ENCODE measurements at regions not wholly inside any gene's neighbourhood (a gene's known extent, or its start where the extent isn't known, plus 50 kb on each side); places are given as distances from the start of the nearest gene placed in this dataset.

DNA sequence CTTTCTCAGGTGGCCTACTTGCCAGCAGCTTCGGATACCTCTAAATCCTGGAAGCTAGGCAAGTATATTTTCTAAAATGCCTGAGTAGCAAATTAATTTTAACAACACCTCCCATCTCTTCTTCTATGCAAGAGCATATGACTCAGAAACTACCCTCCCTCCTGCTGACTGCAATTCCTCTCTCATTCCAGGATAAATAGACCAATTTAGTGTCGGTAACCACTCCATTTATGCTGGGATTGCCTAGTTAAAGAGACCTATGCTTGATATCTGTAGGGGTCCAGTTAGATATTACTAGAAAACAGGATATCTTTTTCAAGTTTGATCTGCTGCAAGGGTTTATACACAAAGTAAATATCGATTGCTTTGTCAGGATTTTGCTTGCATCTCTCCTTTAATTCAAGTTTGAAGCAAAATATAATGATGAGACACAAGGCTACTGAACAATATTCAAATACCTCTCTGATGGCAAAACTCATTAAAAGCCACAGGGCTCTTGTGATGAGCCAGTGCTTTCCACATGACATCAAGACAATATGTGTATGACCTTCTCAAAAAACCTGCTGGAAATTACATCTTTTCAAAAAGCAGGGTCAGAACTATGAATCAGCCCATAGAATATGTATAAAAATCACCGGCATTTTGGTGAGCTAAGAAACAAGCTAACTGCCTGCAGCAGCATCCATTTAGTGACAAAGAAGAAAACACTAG is 491.6 kb upstream of the NECTIN3 start:
- no peak for DNase-seq (ENCODE audit: low spot score)
- no peaks in the 10 kb centered on the region for H3K9me2 ChIP-seq (replicated peaks; ENCODE audit: insufficient read depth)
- H3K36me3 ChIP-seq (replicated peaks; ENCODE audit: insufficient read depth, low read depth) = no peaks in the 10 kb centered on the region
- no peak overlapping the region for H3K27ac ChIP-seq
- H3K27me3 ChIP-seq = no peaks in the 10 kb centered on the region
- H3K4me3 ChIP-seq = no peak overlapping the region
- no peak overlapping the region for H2AFZ ChIP-seq
- H3K79me2 ChIP-seq = no peaks in the 10 kb centered on the region
- TF ChIP-seq, protein P1, sequence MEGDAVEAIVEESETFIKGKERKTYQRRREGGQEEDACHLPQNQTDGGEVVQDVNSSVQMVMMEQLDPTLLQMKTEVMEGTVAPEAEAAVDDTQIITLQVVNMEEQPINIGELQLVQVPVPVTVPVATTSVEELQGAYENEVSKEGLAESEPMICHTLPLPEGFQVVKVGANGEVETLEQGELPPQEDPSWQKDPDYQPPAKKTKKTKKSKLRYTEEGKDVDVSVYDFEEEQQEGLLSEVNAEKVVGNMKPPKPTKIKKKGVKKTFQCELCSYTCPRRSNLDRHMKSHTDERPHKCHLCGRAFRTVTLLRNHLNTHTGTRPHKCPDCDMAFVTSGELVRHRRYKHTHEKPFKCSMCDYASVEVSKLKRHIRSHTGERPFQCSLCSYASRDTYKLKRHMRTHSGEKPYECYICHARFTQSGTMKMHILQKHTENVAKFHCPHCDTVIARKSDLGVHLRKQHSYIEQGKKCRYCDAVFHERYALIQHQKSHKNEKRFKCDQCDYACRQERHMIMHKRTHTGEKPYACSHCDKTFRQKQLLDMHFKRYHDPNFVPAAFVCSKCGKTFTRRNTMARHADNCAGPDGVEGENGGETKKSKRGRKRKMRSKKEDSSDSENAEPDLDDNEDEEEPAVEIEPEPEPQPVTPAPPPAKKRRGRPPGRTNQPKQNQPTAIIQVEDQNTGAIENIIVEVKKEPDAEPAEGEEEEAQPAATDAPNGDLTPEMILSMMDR (IDR thresholded peaks at IDR 0.05; ENCODE audit: poor library complexity) = no peak
- TF ChIP-seq EZH2 (IDR thresholded peaks at IDR 0.05; ENCODE audit: borderline replicate concordance) = no peak
- no peak for TF ChIP-seq EZH2phosphoT487 (IDR thresholded peaks at IDR 0.05; ENCODE audit: low read depth, severe bottlenecking, unreplicated experiment)
- H3K9me3 ChIP-seq (ENCODE audit: low read depth) = no peaks in the 10 kb centered on the region
- H3K4me1 ChIP-seq (ENCODE audit: insufficient read depth) = peaks cover 3% of the 10 kb centered on the region
- no peak overlapping the region for H3K4me2 ChIP-seq
- 84% methylated on average over 4 of the region's 4 CpGs for WGBS (ENCODE audit: low lambda C conversion rate, missing lambda C conversion rate)
- H4K20me1 ChIP-seq (ENCODE audit: insufficient read depth, poor library complexity, severe bottlenecking) = no peaks in the 10 kb centered on the region

DNA sequence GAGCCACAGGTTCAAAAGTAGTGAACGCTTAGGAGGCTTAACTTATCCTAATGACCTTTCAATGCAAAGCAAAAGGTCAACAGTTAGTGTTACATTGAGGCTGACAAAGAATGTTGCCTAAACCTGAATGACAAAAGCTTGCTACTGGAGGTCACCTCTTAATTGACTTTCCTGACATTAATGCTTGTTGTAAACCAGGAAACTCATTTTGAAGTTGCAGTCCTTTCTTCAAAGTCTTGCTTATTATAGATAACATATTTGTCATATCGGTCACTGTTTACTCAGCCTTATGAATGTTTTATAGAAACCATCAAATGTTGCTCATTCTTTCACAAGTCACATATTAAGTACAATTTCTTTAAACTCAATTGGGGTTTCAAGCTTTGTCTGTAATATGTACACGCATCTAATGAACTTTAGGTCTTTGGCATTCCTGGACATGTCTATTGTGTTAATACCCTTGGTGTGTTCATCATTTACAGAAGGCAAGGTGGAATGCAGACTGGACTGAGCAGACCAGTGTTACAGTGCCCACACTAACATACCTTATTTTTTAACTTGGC is 488.2 kb upstream of the NECTIN3 start:
- Histone ChIP-seq H3K27me3 (no peaks in the 10 kb centered on the region), H3K9me2 (replicated peaks; ENCODE audit: insufficient read depth) (no peaks in the 10 kb centered on the region), H3K27ac (no peak overlapping the region), H2AFZ (no peak overlapping the region), H4K20me1 (ENCODE audit: insufficient read depth, poor library complexity, severe bottlenecking) (no peaks in the 10 kb centered on the region), H3K4me2 (no peak overlapping the region), H3K79me2 (no peaks in the 10 kb centered on the region), H3K4me1 (ENCODE audit: insufficient read depth) (peaks cover 3% of the 10 kb centered on the region), H3K36me3 (replicated peaks; ENCODE audit: insufficient read depth, low read depth) (no peaks in the 10 kb centered on the region), H3K9me3 (ENCODE audit: low read depth) (no peaks in the 10 kb centered on the region), H3K4me3 (no peak overlapping the region)
- 28% methylated on average over 3 of the region's 3 CpGs for WGBS (ENCODE audit: low lambda C conversion rate, missing lambda C conversion rate)
- no peak for TF ChIP-seq EZH2 (IDR thresholded peaks at IDR 0.05; ENCODE audit: borderline replicate concordance)
- TF ChIP-seq, protein P1 (IDR thresholded peaks at IDR 0.05; ENCODE audit: poor library complexity) = no peak
- no peak for TF ChIP-seq EZH2phosphoT487 (IDR thresholded peaks at IDR 0.05; ENCODE audit: low read depth, severe bottlenecking, unreplicated experiment)
- no peak for DNase-seq (ENCODE audit: low spot score)

DNA sequence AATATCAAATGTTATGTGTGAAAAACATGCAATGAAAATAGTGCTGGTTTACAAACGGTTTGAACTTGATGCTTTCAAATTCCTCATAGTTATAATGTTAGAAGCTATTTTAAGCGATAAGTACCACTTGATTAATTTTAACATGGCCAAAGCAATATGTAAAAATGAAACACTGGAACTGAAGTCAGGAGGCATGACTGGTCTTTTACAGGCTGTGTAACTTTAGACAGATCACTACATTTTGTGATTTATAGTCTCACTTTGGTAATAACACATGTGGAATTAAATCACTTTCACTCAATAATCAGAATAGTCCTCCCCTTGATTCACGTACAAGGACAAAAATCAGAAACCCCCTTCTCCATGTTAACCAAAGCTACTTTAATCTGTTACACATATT is 482.7 kb upstream of the NECTIN3 start:
- no peaks in the 10 kb centered on the region for H3K9me2 ChIP-seq (replicated peaks; ENCODE audit: insufficient read depth)
- no peaks in the 10 kb centered on the region for H3K79me2 ChIP-seq
- TF ChIP-seq EZH2 (IDR thresholded peaks at IDR 0.05; ENCODE audit: borderline replicate concordance) (no peak), EZH2phosphoT487 (IDR thresholded peaks at IDR 0.05; ENCODE audit: low read depth, severe bottlenecking, unreplicated experiment) (no peak)
- TF ChIP-seq, protein P1 (IDR thresholded peaks at IDR 0.05; ENCODE audit: poor library complexity) = no peak
- H4K20me1 ChIP-seq (ENCODE audit: insufficient read depth, poor library complexity, severe bottlenecking) = no peaks in the 10 kb centered on the region
- no peak overlapping the region for H3K4me3 ChIP-seq
- no peak overlapping the region for H3K27ac ChIP-seq
- no peak overlapping the region for H2AFZ ChIP-seq
- no peaks in the 10 kb centered on the region for H3K27me3 ChIP-seq
- 80% methylated on average over 3 of the region's 3 CpGs for WGBS (ENCODE audit: low lambda C conversion rate, missing lambda C conversion rate)
- no peak for DNase-seq (ENCODE audit: low spot score)
- no peaks in the 10 kb centered on the region for H3K4me1 ChIP-seq (ENCODE audit: insufficient read depth)
- no peak overlapping the region for H3K4me2 ChIP-seq
- no peaks in the 10 kb centered on the region for H3K36me3 ChIP-seq (replicated peaks; ENCODE audit: insufficient read depth, low read depth)
- H3K9me3 ChIP-seq (ENCODE audit: low read depth) = no peaks in the 10 kb centered on the region
